ENCODE measurements at regions not wholly inside any gene's neighbourhood (a gene's known extent, or its start where the extent isn't known, plus 50 kb on each side); places are given as distances from the start of the nearest gene placed in this dataset.

GRCh38 chr7:67610897-67611296, 614.3 kb downstream of the TYW1 start:
- TF ChIP-seq CTCF (tag by site-specific recombination; IDR thresholded peaks at IDR 0.05) (no peak), HOXA7 (CRISPR knock-in tag; IDR thresholded peaks at IDR 0.05; ENCODE audit: borderline replicate concordance) (no peak), PRDM1 (tag by site-specific recombination; IDR thresholded peaks at IDR 0.05) (no peak), ZNF585B (tag by site-specific recombination; IDR thresholded peaks at IDR 0.05) (no peak), ZNF768 (tag by site-specific recombination; IDR thresholded peaks at IDR 0.05) (no peak)
- TF ChIP-seq, protein P1, sequence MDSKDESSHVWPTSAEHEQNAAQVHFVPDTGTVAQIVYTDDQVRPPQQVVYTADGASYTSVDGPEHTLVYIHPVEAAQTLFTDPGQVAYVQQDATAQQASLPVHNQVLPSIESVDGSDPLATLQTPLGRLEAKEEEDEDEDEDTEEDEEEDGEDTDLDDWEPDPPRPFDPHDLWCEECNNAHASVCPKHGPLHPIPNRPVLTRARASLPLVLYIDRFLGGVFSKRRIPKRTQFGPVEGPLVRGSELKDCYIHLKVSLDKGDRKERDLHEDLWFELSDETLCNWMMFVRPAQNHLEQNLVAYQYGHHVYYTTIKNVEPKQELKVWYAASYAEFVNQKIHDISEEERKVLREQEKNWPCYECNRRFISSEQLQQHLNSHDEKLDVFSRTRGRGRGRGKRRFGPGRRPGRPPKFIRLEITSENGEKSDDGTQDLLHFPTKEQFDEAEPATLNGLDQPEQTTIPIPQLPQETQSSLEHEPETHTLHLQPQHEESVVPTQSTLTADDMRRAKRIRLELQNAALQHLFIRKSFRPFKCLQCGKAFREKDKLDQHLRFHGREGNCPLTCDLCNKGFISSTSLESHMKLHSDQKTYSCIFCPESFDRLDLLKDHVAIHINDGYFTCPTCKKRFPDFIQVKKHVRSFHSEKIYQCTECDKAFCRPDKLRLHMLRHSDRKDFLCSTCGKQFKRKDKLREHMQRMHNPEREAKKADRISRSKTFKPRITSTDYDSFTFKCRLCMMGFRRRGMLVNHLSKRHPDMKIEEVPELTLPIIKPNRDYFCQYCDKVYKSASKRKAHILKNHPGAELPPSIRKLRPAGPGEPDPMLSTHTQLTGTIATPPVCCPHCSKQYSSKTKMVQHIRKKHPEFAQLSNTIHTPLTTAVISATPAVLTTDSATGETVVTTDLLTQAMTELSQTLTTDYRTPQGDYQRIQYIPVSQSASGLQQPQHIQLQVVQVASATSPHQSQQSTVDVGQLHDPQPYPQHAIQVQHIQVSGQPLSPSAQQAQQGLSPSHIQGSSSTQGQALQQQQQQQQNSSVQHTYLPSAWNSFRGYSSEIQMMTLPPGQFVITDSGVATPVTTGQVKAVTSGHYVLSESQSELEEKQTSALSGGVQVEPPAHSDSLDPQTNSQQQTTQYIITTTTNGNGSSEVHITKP (tag by site-specific recombination; IDR thresholded peaks at IDR 0.05), result no peak
- TF ChIP-seq, protein P2, sequence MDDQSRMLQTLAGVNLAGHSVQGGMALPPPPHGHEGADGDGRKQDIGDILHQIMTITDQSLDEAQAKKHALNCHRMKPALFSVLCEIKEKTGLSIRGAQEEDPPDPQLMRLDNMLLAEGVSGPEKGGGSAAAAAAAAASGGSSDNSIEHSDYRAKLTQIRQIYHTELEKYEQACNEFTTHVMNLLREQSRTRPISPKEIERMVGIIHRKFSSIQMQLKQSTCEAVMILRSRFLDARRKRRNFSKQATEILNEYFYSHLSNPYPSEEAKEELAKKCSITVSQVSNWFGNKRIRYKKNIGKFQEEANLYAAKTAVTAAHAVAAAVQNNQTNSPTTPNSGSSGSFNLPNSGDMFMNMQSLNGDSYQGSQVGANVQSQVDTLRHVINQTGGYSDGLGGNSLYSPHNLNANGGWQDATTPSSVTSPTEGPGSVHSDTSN (CRISPR knock-in tag; IDR thresholded peaks at IDR 0.05), result no peak

Measured in HEK293 (cell line).